ENCODE measurements at regions not wholly inside any gene's neighbourhood (a gene's known extent, or its start where the extent isn't known, plus 50 kb on each side); places are given as distances from the start of the nearest gene placed in this dataset.

DNA sequence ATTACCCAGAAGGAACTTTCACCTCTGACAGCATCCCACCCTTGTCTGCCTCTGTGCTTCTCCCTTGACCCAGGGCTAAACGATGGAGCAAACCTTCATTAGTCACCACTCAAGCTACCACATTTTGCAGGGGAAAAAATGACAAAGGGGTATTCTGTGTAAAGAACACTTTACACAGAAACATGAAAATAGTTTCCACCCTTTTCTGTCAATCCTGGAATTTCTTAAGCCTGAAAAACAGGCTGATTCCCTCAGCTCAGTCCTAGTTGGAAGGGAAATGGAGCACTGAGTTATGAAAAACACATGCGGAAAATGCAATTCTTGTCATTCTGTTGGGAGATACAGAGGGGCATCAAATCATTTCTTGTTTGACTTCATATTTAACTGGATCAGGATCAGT is 175.0 kb upstream of the HNRNPA3 start:
- Histone ChIP-seq H3K4me3 (no peak overlapping the region), H3K27me3 (peaks cover 0 to 8% (median 0%) of the 10 kb centered on the region in 4 donors), H3K36me3 (no peaks in the 10 kb centered on the region), H3K9me3 (no peaks in the 10 kb centered on the region), H3K27ac (no peak overlapping the region), H3K4me1 (no peaks in the 10 kb centered on the region)
- FAIRE-seq (no peak), ATAC-seq (no peak), DNase-seq (no peak)
- intact Hi-C loops (cut with DNase I): no loop called here
- WGBS, 2 donors: 45 to 49% methylated on average over 2 of the region's 2 CpGs
- TF ChIP-seq, protein P1, sequence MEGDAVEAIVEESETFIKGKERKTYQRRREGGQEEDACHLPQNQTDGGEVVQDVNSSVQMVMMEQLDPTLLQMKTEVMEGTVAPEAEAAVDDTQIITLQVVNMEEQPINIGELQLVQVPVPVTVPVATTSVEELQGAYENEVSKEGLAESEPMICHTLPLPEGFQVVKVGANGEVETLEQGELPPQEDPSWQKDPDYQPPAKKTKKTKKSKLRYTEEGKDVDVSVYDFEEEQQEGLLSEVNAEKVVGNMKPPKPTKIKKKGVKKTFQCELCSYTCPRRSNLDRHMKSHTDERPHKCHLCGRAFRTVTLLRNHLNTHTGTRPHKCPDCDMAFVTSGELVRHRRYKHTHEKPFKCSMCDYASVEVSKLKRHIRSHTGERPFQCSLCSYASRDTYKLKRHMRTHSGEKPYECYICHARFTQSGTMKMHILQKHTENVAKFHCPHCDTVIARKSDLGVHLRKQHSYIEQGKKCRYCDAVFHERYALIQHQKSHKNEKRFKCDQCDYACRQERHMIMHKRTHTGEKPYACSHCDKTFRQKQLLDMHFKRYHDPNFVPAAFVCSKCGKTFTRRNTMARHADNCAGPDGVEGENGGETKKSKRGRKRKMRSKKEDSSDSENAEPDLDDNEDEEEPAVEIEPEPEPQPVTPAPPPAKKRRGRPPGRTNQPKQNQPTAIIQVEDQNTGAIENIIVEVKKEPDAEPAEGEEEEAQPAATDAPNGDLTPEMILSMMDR (IDR thresholded peaks at IDR 0.05): no peak

GRCh38 chr2:177038787-177039484 is 173.7 kb upstream of the HNRNPA3 start:
- TF ChIP-seq, protein P1 (IDR thresholded peaks at IDR 0.05): no peak
- DNase-seq: no peak
- intact Hi-C loops (cut with DNase I): no loop called here

DNA sequence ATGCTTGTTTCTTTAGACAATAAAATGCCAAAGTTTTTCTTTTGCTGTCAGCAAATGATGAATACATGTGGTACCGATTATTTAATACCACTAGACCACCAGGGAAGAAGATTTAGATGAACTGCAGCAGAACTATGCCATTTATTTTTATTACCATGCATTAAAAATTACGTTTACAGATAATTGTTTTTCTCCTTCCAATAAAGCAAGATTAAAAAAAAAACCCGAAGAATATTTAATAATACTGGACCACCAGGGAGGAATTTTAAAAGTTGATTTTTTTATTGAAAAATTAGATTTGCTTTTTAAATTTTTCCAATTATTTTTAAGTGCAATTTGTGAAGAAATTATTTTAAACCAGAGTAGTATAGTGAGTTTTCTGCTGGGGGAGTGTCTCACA is 170.3 kb upstream of the HNRNPA3 start:
- TF ChIP-seq, protein P1 (IDR thresholded peaks at IDR 0.05): no peak
- no peak for DNase-seq
- Histone ChIP-seq H3K4me3 (no peak overlapping the region), H3K4me1 (no peaks in the 10 kb centered on the region), H3K36me3 (no peaks in the 10 kb centered on the region), H3K9me3 (no peaks in the 10 kb centered on the region), H3K27ac (no peak overlapping the region), H3K27me3 (peaks cover 0 to 4% (median 0%) of the 10 kb centered on the region in 4 donors)
- FAIRE-seq: no peak
- 55 to 63% methylated on average over 3 of the region's 3 CpGs for WGBS, 2 donors
- intact Hi-C loops (cut with DNase I): no loop called here
- ATAC-seq: no peak

More at GRCh38 chr2:177038787-177039484, 173.7 kb upstream of the HNRNPA3 start:
- no peak for ATAC-seq
- Histone ChIP-seq H3K27me3 (peaks cover 0 to 8% (median 0%) of the 10 kb centered on the region in 4 donors), H3K27ac (no peak overlapping the region), H3K4me1 (no peaks in the 10 kb centered on the region), H3K36me3 (no peaks in the 10 kb centered on the region), H3K4me3 (no peak overlapping the region), H3K9me3 (no peaks in the 10 kb centered on the region)
- 58 to 63% methylated on average over 14 of the region's 14 CpGs for WGBS, 2 donors
- no peak for FAIRE-seq

GRCh38 chr2:177044671-177045070 is 167.9 kb upstream of the HNRNPA3 start:
- FAIRE-seq (no peak), DNase-seq (no peak), ATAC-seq (no peak)
- intact Hi-C loops (cut with DNase I): no loop called here
- 53 to 69% methylated on average over 2 of the region's 2 CpGs for WGBS, 2 donors
- H3K36me3 ChIP-seq: no peaks in the 10 kb centered on the region
- TF ChIP-seq, protein P1 (IDR thresholded peaks at IDR 0.05): no peak
- peaks cover 0 to 4% (median 2%) of the 10 kb centered on the region in 4 donors for H3K27me3 ChIP-seq
- H3K4me3 ChIP-seq: no peak overlapping the region
- no peaks in the 10 kb centered on the region for H3K4me1 ChIP-seq
- no peaks in the 10 kb centered on the region for H3K9me3 ChIP-seq
- H3K27ac ChIP-seq: no peak overlapping the region

DNA sequence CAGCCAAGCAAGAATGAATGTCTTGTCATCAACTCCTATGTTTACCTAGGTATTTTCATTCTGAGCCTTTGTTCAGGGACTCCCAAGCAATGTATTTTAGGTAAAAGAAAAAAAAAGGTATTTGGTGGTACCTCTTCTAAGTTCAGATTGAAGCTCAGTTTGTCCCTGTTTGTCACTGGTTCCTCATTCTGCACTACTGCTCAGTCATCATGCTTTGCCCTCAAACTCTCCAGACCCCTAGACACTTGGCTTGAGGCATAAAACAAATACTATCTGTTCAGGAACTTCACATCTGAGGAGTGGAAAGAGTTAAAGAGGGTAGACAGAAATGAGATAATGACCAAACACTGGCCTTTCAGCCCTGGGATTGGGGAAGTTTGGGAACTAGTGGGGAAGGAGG is 163.6 kb upstream of the HNRNPA3 start:
- Histone ChIP-seq H3K27me3 (peaks cover 0 to 4% (median 2%) of the 10 kb centered on the region in 4 donors), H3K36me3 (no peaks in the 10 kb centered on the region), H3K9me3 (no peaks in the 10 kb centered on the region), H3K4me1 (no peaks in the 10 kb centered on the region), H3K27ac (no peak overlapping the region), H3K4me3 (no peak overlapping the region)
- TF ChIP-seq, protein P1 (IDR thresholded peaks at IDR 0.05): no peak
- ATAC-seq (no peak), DNase-seq (no peak), FAIRE-seq (no peak)
- intact Hi-C loops (cut with DNase I): no loop called here

Data from pancreas (tissue), 10 donors.